ENCODE measurements at regions not wholly inside any gene's neighbourhood (a gene's known extent, or its start where the extent isn't known, plus 50 kb on each side); places are given as distances from the start of the nearest gene placed in this dataset.

- H3K27me3 Mint-ChIP-seq (ENCODE audit: insufficient read depth, low read depth, poor library complexity): peaks cover 2% of the 10 kb centered on the region
- ATAC-seq: no peak
- H3K27me3 ChIP-seq (ENCODE audit: insufficient read depth): no peaks in the 10 kb centered on the region
- no peak overlapping the region for H3K4me3 ChIP-seq
- H3K9me3 Mint-ChIP-seq: 0 out of 3 replicates have a peak, but pooled peaks cover 2% of the 10 kb centered on the region
- no peak overlapping the region for H3K4me2 ChIP-seq
- no peak for TF ChIP-seq CTCF (conservative IDR thresholded peaks at IDR 0.05; ENCODE audit: low read depth in 2 of 2)
- TF ChIP-seq POLR2AphosphoS5 (IDR thresholded peaks at IDR 0.05; ENCODE audit: low read depth): no peak
- no peaks in the 10 kb centered on the region for H3K79me2 ChIP-seq (replicated peaks; ENCODE audit: insufficient read depth)
- no peaks in the 10 kb centered on the region for H3K9me2 ChIP-seq (ENCODE audit: insufficient read depth)
- H3K27ac ChIP-seq (ENCODE audit: low read depth): no peak overlapping the region
- DNase-seq (ENCODE audit: low spot score): no peak
- no peaks in the 10 kb centered on the region for H4K20me1 ChIP-seq (replicated peaks; ENCODE audit: insufficient read depth)
- no peaks in the 10 kb centered on the region for H3K4me1 Mint-ChIP-seq
- no peaks in the 10 kb centered on the region for H3K36me3 Mint-ChIP-seq (ENCODE audit: low read depth)
- no peak overlapping the region for H2AFZ ChIP-seq
- no peaks in the 10 kb centered on the region; the same call in 1 of the 2 replicates for H3K4me1 ChIP-seq (ENCODE audit: insufficient read depth)
- no peak overlapping the region for H3K4me3 Mint-ChIP-seq
- no peak overlapping the region for H3K27ac Mint-ChIP-seq
- H3F3A ChIP-seq (replicated peaks; ENCODE audit: low read depth): no peaks in the 10 kb centered on the region
- no peaks in the 10 kb centered on the region for H3K36me3 ChIP-seq (ENCODE audit: insufficient read depth)
Observed at GRCh38 chr6:84511929-84512328, 252.5 kb downstream of the TBX18 start.

- Histone ChIP-seq H3K4me3 (no peak overlapping the region), H3K4me2 (no peak overlapping the region), H4K20me1 (replicated peaks; ENCODE audit: insufficient read depth) (no peaks in the 10 kb centered on the region), H3F3A (replicated peaks; ENCODE audit: low read depth) (no peaks in the 10 kb centered on the region), H3K27ac (ENCODE audit: low read depth) (no peak overlapping the region), H3K79me2 (replicated peaks; ENCODE audit: insufficient read depth) (no peaks in the 10 kb centered on the region), H3K36me3 (ENCODE audit: insufficient read depth) (no peaks in the 10 kb centered on the region), H2AFZ (no peak overlapping the region), H3K9me2 (ENCODE audit: insufficient read depth) (0 out of 2 replicates have a peak, but pooled peaks cover 2% of the 10 kb centered on the region), H3K27me3 (ENCODE audit: insufficient read depth) (no peaks in the 10 kb centered on the region), H3K4me1 (ENCODE audit: insufficient read depth) (no peaks in the 10 kb centered on the region)
- H3K36me3 Mint-ChIP-seq (ENCODE audit: low read depth): peaks cover 5% of the 10 kb centered on the region; the same call in 1 of the 3 replicates
- no peak overlapping the region for H3K4me3 Mint-ChIP-seq
- no peak for ATAC-seq
- TF ChIP-seq POLR2AphosphoS5 (IDR thresholded peaks at IDR 0.05; ENCODE audit: low read depth) (no peak), ETS1 (IDR thresholded peaks at IDR 0.05) (no peak), JUNB (IDR thresholded peaks at IDR 0.05; ENCODE audit: unreplicated experiment) (no peak), NANOG (IDR thresholded peaks at IDR 0.05; ENCODE audit: borderline replicate concordance) (no peak), STAT1 (IDR thresholded peaks at IDR 0.05; ENCODE audit: unreplicated experiment) (no peak), ZNF114 (CRISPR knock-in tag; IDR thresholded peaks at IDR 0.05) (no peak), REST (IDR thresholded peaks at IDR 0.05; ENCODE audit: unreplicated experiment) (no peak), ZNF331 (CRISPR knock-in tag; IDR thresholded peaks at IDR 0.05; ENCODE audit: low read depth) (no peak), EZH2phosphoT487 (IDR thresholded peaks at IDR 0.05; ENCODE audit: unreplicated experiment) (no peak)
- no peak for DNase-seq (ENCODE audit: low spot score)
- H3K4me1 Mint-ChIP-seq: no peaks in the 10 kb centered on the region
- peaks cover 9% of the 10 kb centered on the region; the same call in 2 of the 3 replicates for H3K9me3 Mint-ChIP-seq
- H3K27ac Mint-ChIP-seq: no peak overlapping the region
- H3K27me3 Mint-ChIP-seq (ENCODE audit: insufficient read depth, low read depth, poor library complexity): peaks cover 2% of the 10 kb centered on the region
Observed at GRCh38 chr6:84508981-84509380, 255.4 kb downstream of the TBX18 start.
